Neural progenitor cell (in vitro differentiated cells): ENCODE measurements at regions not wholly inside any gene's neighbourhood (a gene's known extent, or its start where the extent isn't known, plus 50 kb on each side); places are given as distances from the start of the nearest gene placed in this dataset.

ENCODE experiments used
- DNase-seq: peaks from one replicate; pipeline ENCODE4 v3.0.0-alpha.2; 2016; ENCODE audit warnings: low spot score
- H2AFZ ChIP-seq: fragments of 200-600 bp; sonication (generic); replicated peaks from 2 replicates; pipeline ENCODE4 v1.6.1; 2016; ENCODE audit warnings: antibody characterized with exemption
- H3F3A ChIP-seq: fragments of 200-600 bp; sonication (generic); 2 replicates; pipeline ENCODE4 v1.6.1; 2016; ENCODE audit warnings: antibody characterized with exemption, low read depth
- H3K27ac ChIP-seq: fragments of 200-600 bp; sonication (generic); 2 replicates; pipeline ENCODE4 v1.5.1; 2016; ENCODE audit warnings: mild to moderate bottlenecking
- H3K27me3 ChIP-seq: fragments of 200-600 bp; sonication (generic); 2 replicates; pipeline ENCODE4 v1.6.1; 2016; ENCODE audit warnings: mild to moderate bottlenecking, moderate library complexity
- H3K36me3 ChIP-seq: fragments of 200-600 bp; sonication (generic); 2 replicates; pipeline ENCODE4 v1.5.1; 2016
- H3K4me1 ChIP-seq: fragments of 200-600 bp; sonication (generic); 2 replicates; pipeline ENCODE4 v1.6.1; 2016; ENCODE audit warnings: mixed run types
- H3K4me2 ChIP-seq: fragments of 200-600 bp; sonication (generic); 2 replicates; pipeline ENCODE4 v1.6.1; 2016
- H3K4me3 ChIP-seq: fragments of 200-600 bp; sonication (generic); 2 replicates; pipeline ENCODE4 v1.5.1; 2016
- H3K79me2 ChIP-seq: fragments of 200-600 bp; sonication (generic); 2 replicates; pipeline ENCODE4 v1.6.1; 2016; ENCODE audit warnings: low read depth
- H3K9ac ChIP-seq: fragments of 200-600 bp; sonication (generic); 2 replicates; pipeline ENCODE4 v1.6.1; 2016
- H3K9me3 ChIP-seq: fragments of 200-600 bp; sonication (generic); 2 replicates; pipeline ENCODE4 v1.5.1; 2016; ENCODE audit warnings: low read depth
- H4K20me1 ChIP-seq: fragments of 200-600 bp; sonication (generic); 2 replicates; pipeline ENCODE4 v1.6.1; 2016; ENCODE audit warnings: low read depth
- H3K27ac Mint-ChIP-seq: 3 replicates; pipeline ENCODE4 v1.8.0; 2021; ENCODE audit warnings: mixed read lengths
- H3K27me3 Mint-ChIP-seq: 2 replicates; pipeline ENCODE4 v1.8.0; 2022; ENCODE audit warnings: low read depth, mild to moderate bottlenecking, inconsistent platforms, moderate library complexity, mixed read lengths; ENCODE audit not compliant: insufficient read depth
- H3K36me3 Mint-ChIP-seq: 3 replicates; pipeline ENCODE4 v1.8.0; 2021; ENCODE audit warnings: mixed read lengths
- H3K4me1 Mint-ChIP-seq: 3 replicates; pipeline ENCODE4 v1.8.0; 2021; ENCODE audit warnings: mixed read lengths
- H3K4me3 Mint-ChIP-seq: 3 replicates; pipeline ENCODE4 v1.8.0; 2021; ENCODE audit warnings: mild to moderate bottlenecking, moderate library complexity, mixed read lengths
- H3K9me3 Mint-ChIP-seq: 3 replicates; pipeline ENCODE4 v1.8.0; 2020; ENCODE audit warnings: mixed read lengths
- CTCF ChIP-seq: fragments of 200-600 bp; sonication (generic); IDR thresholded peaks from 2 replicates; pipeline ENCODE4 v1.5.1; 2017; ENCODE audit warnings: antibody characterized with exemption, mild to moderate bottlenecking
- EZH2 ChIP-seq: fragments of 200-600 bp; sonication (generic); IDR thresholded peaks from 2 replicates; pipeline ENCODE4 v1.6.1; 2017; ENCODE audit warnings: antibody characterized with exemption, mild to moderate bottlenecking, moderate library complexity
- EZH2phosphoT487 ChIP-seq: fragments of 200-600 bp; sonication (generic); IDR thresholded peaks from 2 replicates; pipeline ENCODE4 v1.6.1; 2017; ENCODE audit warnings: antibody characterized with exemption

- H4K20me1 ChIP-seq, result no peaks in the 10 kb centered on the region
- H3F3A ChIP-seq, result no peaks in the 10 kb centered on the region
- Mint-ChIP-seq H3K9me3 (no peaks in the 10 kb centered on the region), H3K27me3 (no peaks in the 10 kb centered on the region), H3K27ac (no peak overlapping the region), H3K4me3 (no peak overlapping the region), H3K36me3 (no peaks in the 10 kb centered on the region), H3K4me1 (no peaks in the 10 kb centered on the region)
- no peak for DNase-seq
- H2AFZ ChIP-seq, result no peak overlapping the region
- no peaks in the 10 kb centered on the region for H3K27me3 ChIP-seq
- H3K4me2 ChIP-seq, result no peak overlapping the region
- no peaks in the 10 kb centered on the region for H3K4me1 ChIP-seq
- H3K79me2 ChIP-seq, result no peaks in the 10 kb centered on the region
- TF ChIP-seq CTCF (no peak), EZH2phosphoT487 (no peak), EZH2 (no peak)
- H3K4me3 ChIP-seq, result no peak overlapping the region
- H3K9ac ChIP-seq, result no peak overlapping the region
- H3K9me3 ChIP-seq, result no peaks in the 10 kb centered on the region
- H3K36me3 ChIP-seq, result no peaks in the 10 kb centered on the region
- H3K27ac ChIP-seq, result no peak overlapping the region
Observed at GRCh38 chr10:108411206-108411605, 1246.7 kb upstream of the SORCS1 start.

GRCh38 chr10:108410236-108410635 is 1245.7 kb upstream of the SORCS1 start:
- Histone ChIP-seq H3F3A (no peaks in the 10 kb centered on the region), H3K36me3 (no peaks in the 10 kb centered on the region), H3K27me3 (no peaks in the 10 kb centered on the region), H3K4me3 (no peak overlapping the region), H2AFZ (peak overlapping the region; percentile 10), H3K4me1 (no peaks in the 10 kb centered on the region), H3K27ac (no peak overlapping the region), H4K20me1 (no peaks in the 10 kb centered on the region), H3K79me2 (no peaks in the 10 kb centered on the region), H3K9ac (no peak overlapping the region), H3K9me3 (no peaks in the 10 kb centered on the region), H3K4me2 (no peak overlapping the region)
- H3K36me3 Mint-ChIP-seq, result no peaks in the 10 kb centered on the region
- H3K4me1 Mint-ChIP-seq, result no peaks in the 10 kb centered on the region
- H3K4me3 Mint-ChIP-seq, result no peak overlapping the region
- no peaks in the 10 kb centered on the region for H3K27me3 Mint-ChIP-seq
- no peaks in the 10 kb centered on the region for H3K9me3 Mint-ChIP-seq
- DNase-seq, result no peak
- H3K27ac Mint-ChIP-seq, result no peak overlapping the region
- no peak for TF ChIP-seq CTCF
- TF ChIP-seq EZH2, result no peak
- TF ChIP-seq EZH2phosphoT487, result no peak

- Histone ChIP-seq H3K27me3 (no peaks in the 10 kb centered on the region), H2AFZ (no peak overlapping the region), H3K9me3 (no peaks in the 10 kb centered on the region), H3K4me3 (no peak overlapping the region), H3F3A (no peaks in the 10 kb centered on the region), H3K36me3 (no peaks in the 10 kb centered on the region), H3K4me2 (no peak overlapping the region), H3K79me2 (no peaks in the 10 kb centered on the region), H3K27ac (no peak overlapping the region), H4K20me1 (no peaks in the 10 kb centered on the region), H3K4me1 (no peaks in the 10 kb centered on the region), H3K9ac (no peak overlapping the region)
- Mint-ChIP-seq H3K9me3 (no peaks in the 10 kb centered on the region), H3K27ac (no peak overlapping the region), H3K36me3 (no peaks in the 10 kb centered on the region), H3K4me3 (no peak overlapping the region), H3K4me1 (no peaks in the 10 kb centered on the region), H3K27me3 (no peaks in the 10 kb centered on the region)
- DNase-seq, result no peak
- TF ChIP-seq CTCF, result no peak
- no peak for TF ChIP-seq EZH2phosphoT487
- TF ChIP-seq EZH2, result no peak
Observed at GRCh38 chr10:108409306-108409705, 1244.8 kb upstream of the SORCS1 start.

GRCh38 chr10:108404155-108404554 is 1239.6 kb upstream of the SORCS1 start:
- Histone ChIP-seq H3K79me2 (no peaks in the 10 kb centered on the region), H3K9me3 (no peaks in the 10 kb centered on the region), H3F3A (no peaks in the 10 kb centered on the region), H3K27me3 (no peaks in the 10 kb centered on the region), H3K4me1 (no peaks in the 10 kb centered on the region), H2AFZ (no peak overlapping the region), H3K36me3 (no peaks in the 10 kb centered on the region), H3K4me3 (no peak overlapping the region), H3K9ac (no peak overlapping the region), H3K4me2 (no peak overlapping the region), H4K20me1 (no peaks in the 10 kb centered on the region), H3K27ac (no peak overlapping the region)
- no peak for DNase-seq
- H3K4me3 Mint-ChIP-seq, result no peak overlapping the region
- H3K27ac Mint-ChIP-seq, result no peak overlapping the region
- H3K4me1 Mint-ChIP-seq, result no peaks in the 10 kb centered on the region
- no peaks in the 10 kb centered on the region for H3K9me3 Mint-ChIP-seq
- no peaks in the 10 kb centered on the region for H3K27me3 Mint-ChIP-seq
- TF ChIP-seq CTCF (no peak), EZH2phosphoT487 (no peak), EZH2 (no peak)
- H3K36me3 Mint-ChIP-seq, result no peaks in the 10 kb centered on the region
